ENCODE measurements at regions not wholly inside any gene's neighbourhood (a gene's known extent, or its start where the extent isn't known, plus 50 kb on each side); places are given as distances from the start of the nearest gene placed in this dataset.
A peak's percentile ranks its signal among the peaks of the same experiment; 100 is the strongest.

DNA sequence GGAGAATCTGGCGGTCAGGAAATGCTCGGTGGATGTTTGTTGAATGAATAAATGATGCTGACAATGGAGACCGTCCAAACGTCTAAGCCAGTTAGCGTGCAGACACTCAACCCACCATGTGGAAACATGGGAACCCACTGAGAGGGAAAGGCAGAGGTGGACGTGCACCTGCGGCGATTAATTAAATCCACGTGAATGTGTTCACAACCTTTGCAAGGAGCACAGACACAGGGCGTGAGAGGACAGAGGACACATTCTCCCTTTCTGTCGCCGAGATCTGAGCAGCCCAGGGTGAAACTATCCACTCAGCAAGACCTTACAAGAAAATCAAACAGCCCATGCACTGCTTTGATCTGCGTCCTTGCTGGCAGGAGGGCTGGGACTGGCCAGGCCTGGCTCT is 58.3 kb upstream of the LINC01488 start:
- POLR2A ChIA-PET (ENCODE audit: partially characterized antibody) = interaction anchor here (0.6 kb wide), 1 partner anchor 353 kb away, joined by 3 read pairs; no protein-coding TSS in a partner anchor
- no peak for DNase-seq (ENCODE audit: low read depth in 1 of 2, low spot score in 2 of 2)
- H3K18ac ChIP-seq (ENCODE audit: extremely low read depth, low read length) = peak overlapping the region; percentile 3; the same call in 1 of the 2 replicates
- H3K14ac ChIP-seq (ENCODE audit: insufficient read length) = no peak overlapping the region
- H4K8ac ChIP-seq (ENCODE audit: extremely low read depth, insufficient read depth, low read length) = no peak overlapping the region
- 0 out of 2 replicates have a peak overlapping the region, but pooled peaks have one; percentile 4 for H2BK12ac ChIP-seq (ENCODE audit: low read depth, low read length)
- no peak overlapping the region for H4K5ac ChIP-seq (ENCODE audit: insufficient read length, low read depth, low read length)
- H3K9me3 ChIP-seq (ENCODE audit: insufficient read depth in 2 of 2, low read depth in 1 of 2, low read length in 1 of 2) = peaks cover 10 to 12% of the 10 kb centered on the region in 2 experiments; a peak in 3 of 4 replicates
- H3K23ac ChIP-seq (ENCODE audit: insufficient read length) = no peak overlapping the region
- H2AFZ ChIP-seq (ENCODE audit: low read length) = no peak overlapping the region
- H3K27ac ChIP-seq (ENCODE audit: low read depth, low read length) = no peak overlapping the region
- H3K79me1 ChIP-seq (ENCODE audit: low read depth, low read length) = no peaks in the 10 kb centered on the region
- H4K91ac ChIP-seq (replicated peaks; ENCODE audit: insufficient read length, low read length) = no peak overlapping the region
- H4K20me1 ChIP-seq (replicated peaks in 1 of 2; ENCODE audit: control insufficient read depth in 1 of 2, insufficient read depth in 2 of 2, low read length in 2 of 2) = no peaks in the 10 kb centered on the region
- H2BK15ac ChIP-seq (ENCODE audit: low read length) = peak overlapping the region; percentile 74
- TF ChIP-seq KDM1A (IDR thresholded peaks at IDR 0.05; ENCODE audit: borderline replicate concordance, low read length) (no peak), TAF7 (optimal IDR thresholded peaks at IDR 0.05; ENCODE audit: borderline replicate concordance, low read depth, low read length) (no peak), BACH1 (IDR thresholded peaks at IDR 0.05; ENCODE audit: low read length) (no peak), SRF (IDR thresholded peaks at IDR 0.05; ENCODE audit: low read depth, low read length) (no peak), SP1 (IDR thresholded peaks at IDR 0.05; ENCODE audit: low read depth, low read length) (no peak)
- no peak overlapping the region for H3K4me2 ChIP-seq (ENCODE audit: insufficient read depth in 1 of 2, low read depth in 2 of 2, low read length in 2 of 2)
- peaks cover 0 to 13% (median 4%) of the 10 kb centered on the region in 4 experiments; a peak in 4 of 7 replicates for H3K4me1 ChIP-seq (replicated peaks in 1 of 4; ENCODE audit: control insufficient read depth in 3 of 4, insufficient read depth in 4 of 4, low read length in 3 of 4)
- H2BK20ac ChIP-seq (ENCODE audit: low read length) = peak overlapping the region; percentile 38; the same call in 1 of the 2 replicates
- CTCF ChIA-PET (ENCODE audit: partially characterized antibody) = interaction anchor here (0.9 kb wide), 1 partner anchor 111 kb away, joined by 3 read pairs; no protein-coding TSS in a partner anchor
- H3K27me3 ChIP-seq (replicated peaks in 1 of 4; ENCODE audit: control insufficient read depth in 3 of 4, extremely low read depth in 1 of 4, insufficient read depth in 3 of 4, low read length in 3 of 4) = no peaks in the 10 kb centered on the region
- H3K4ac ChIP-seq (replicated peaks; ENCODE audit: insufficient read length, low read depth, low read length) = no peak overlapping the region
- H3K56ac ChIP-seq (replicated peaks; ENCODE audit: insufficient read length, low read depth, low read length) = no peak overlapping the region
- H3K36me3 ChIP-seq (ENCODE audit: control insufficient read depth in 2 of 4, insufficient read depth in 4 of 4, low read length in 3 of 4) = no peaks in the 10 kb centered on the region
- no peak overlapping the region for H3K9ac ChIP-seq (replicated peaks in 1 of 4; ENCODE audit: extremely low read depth in 1 of 4, low read depth in 3 of 4, low read length in 3 of 4)
- H2AK5ac ChIP-seq (ENCODE audit: low read depth, low read length) = 0 out of 2 replicates have a peak overlapping the region, but pooled peaks have one; percentile 19
- H2BK120ac ChIP-seq (replicated peaks; ENCODE audit: low read depth, low read length) = no peak overlapping the region
- H3K4me3 ChIP-seq (ENCODE audit: extremely low read depth in 1 of 4, insufficient read depth in 2 of 4, low read depth in 3 of 4, low read length in 4 of 4) = no peak overlapping the region
- H3K23me2 ChIP-seq (ENCODE audit: low read depth, low read length) = no peaks in the 10 kb centered on the region
- no peak for FAIRE-seq
- H2BK5ac ChIP-seq (ENCODE audit: low read depth, low read length) = peak overlapping the region; percentile 0; the same call in 1 of the 2 replicates
- no peaks in the 10 kb centered on the region for H3K79me2 ChIP-seq (ENCODE audit: control insufficient read depth in 1 of 2, insufficient read depth in 2 of 2, low read length in 2 of 2)
- 95% methylated on average over 13 of the region's 13 CpGs; no CpG with 5 or more reads in 1 of the 2 experiments for WGBS, 2 experiments (ENCODE audit: extremely low coverage in 1 of 2, insufficient coverage in 1 of 2, insufficient read length in 1 of 2, insufficient replicate concordance in 2 of 2, low coverage in 1 of 2, low lambda C conversion rate in 2 of 2, missing lambda C conversion rate in 1 of 2)

Data from H1 (cell line).